Left colon (tissue), 2 donors: ENCODE measurements at regions not wholly inside any gene's neighbourhood (a gene's known extent, or its start where the extent isn't known, plus 50 kb on each side); places are given as distances from the start of the nearest gene placed in this dataset.
"Not testable (repeated sequence)": the region's sequence is repeated elsewhere in the genome, so short reads cannot be mapped to it uniquely, and the experiment has no call there.

Experiments
- ATAC-seq: fragments of 200-7000 bp; cut with Tn5 transposase; one replicate; pipeline ENCODE4 v1.9.1; 2020; ENCODE audit warnings: mild to moderate bottlenecking, moderate library complexity
- DNase-seq, 2 donors: peaks; one replicate each; pipeline ENCODE4 v3.0.0-alpha.2; 2020
- intact Hi-C, 2 donors: fragments of 100-400 bp; cut with DNase I in 1 of 2; cut with micrococcal nuclease in 1 of 2; formaldehyde crosslinking; loops; one replicate each; pipeline versions ENCODE4 v1.11.2 to v1.14.0; 2022; cut with DNase I, micrococcal nuclease
- donor health status: DM: no; HTN: no; CAD: no.
- donor health status: DM: yes; HTN: yes; CAD: no.

DNA sequence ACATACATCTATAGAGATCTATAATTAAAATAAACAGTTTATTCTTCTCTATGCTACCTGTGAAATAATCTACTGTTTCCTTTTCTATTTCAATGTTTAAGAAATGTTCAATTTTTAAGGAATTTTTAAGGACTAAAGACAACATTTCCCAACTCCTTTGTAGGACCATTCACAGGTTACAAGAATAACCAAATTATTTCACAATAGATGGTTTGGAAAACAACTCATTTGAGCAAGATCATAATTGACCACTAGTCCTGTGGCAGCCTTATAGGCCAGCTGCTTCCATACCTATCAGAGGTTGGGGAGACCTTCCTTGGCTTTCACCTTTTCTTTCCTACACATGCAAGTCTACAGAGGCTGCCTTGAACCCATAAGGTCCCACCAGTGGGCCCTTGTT, 193.7 kb downstream of the TTC39B start:
- intact Hi-C loops = no loop called here
- no peak for DNase-seq
- no peak for ATAC-seq

DNA sequence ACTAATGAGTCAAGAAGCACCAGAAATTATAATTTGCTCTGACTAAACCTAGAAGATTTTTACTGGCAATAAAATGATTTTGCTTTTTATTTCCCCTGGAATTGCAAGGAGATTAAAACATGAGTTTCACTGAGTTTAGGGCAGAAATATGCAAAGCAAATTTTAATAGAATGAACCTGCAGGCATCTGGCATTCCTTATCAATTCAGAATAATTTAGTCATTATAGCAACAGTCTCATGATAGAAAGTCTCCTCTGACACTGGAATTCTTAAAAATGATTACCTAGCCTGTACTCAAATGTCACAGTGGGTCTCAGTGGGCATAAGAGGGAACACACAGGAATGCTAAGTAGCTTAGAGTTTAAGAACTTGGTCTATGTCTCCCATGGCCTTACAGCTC, 195.9 kb downstream of the TTC39B start:
- DNase-seq = no peak
- intact Hi-C loops = no loop called here
- ATAC-seq = no peak

DNA sequence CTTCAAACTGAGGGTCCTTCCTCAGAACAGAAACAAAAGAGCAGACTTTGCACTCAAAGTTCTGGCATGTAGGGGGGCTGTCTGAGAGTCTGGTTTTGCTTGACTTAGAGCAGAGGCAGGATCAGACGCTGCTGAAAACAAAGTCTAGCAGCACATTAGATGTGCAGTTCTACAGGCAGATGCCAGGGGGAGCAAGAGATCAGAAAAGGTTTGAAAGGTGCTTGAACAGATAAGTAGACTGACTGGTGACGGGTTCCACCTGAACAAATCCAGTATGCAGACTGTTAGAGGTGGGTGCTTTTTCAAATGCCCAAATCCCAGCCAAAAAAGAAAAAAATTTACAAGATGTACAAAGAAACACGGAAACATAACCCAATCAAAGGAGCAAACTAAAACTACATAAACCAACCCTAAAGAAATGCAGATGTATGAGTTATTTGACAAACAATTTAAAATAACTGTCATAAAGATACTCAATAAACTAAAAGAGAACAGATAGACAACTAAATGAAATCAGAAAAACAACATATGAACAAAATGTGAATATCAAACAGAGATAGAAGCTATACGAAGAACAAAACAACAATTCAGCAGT, 194.7 kb upstream of the FREM1 start:
- DNase-seq = peak in 1 of 2 donors; percentile 6
- intact Hi-C loops = no loop called here
- peak; percentile 75 for ATAC-seq

DNA sequence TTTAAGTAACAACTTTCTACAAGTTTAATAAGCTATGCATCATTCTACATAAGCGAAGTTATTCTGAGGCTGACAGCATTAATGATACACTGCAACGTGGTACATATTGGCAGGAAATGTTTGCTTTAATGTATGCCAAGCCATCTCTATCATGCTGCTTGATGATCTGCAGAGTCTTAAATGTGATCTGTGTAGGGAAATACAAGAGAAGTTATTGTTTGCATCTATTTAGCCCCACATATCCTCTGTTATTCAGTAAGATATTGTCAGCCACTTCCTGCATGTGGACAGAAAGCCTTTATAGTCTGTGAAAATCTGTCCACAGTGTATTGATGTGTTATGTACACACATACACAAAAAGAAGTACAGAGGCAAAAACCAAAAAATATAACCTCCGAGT, 193.1 kb upstream of the FREM1 start:
- intact Hi-C loops = no loop called here
- ATAC-seq = no peak
- no peak for DNase-seq

DNA sequence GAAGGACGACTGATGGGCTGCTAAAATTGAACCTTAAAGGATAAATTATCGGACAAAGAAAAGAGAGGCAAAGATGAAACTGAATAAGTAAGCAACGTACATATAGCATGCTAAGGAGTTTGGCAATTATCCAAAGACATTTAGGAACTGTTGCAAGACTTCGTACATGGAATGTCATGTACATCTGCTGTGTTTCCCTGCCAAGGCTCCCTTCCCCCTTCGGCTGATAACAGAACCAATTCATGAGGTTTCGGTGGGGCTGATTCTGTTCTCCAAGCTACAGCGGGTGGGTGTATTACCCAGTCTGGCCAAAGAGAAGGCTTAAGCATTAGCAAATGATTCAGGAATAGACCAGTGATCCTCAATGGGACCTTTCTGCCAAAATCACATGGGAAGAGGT, 190.9 kb upstream of the FREM1 start:
- intact Hi-C loops = no loop called here
- no peak for ATAC-seq
- DNase-seq = no peak

DNA sequence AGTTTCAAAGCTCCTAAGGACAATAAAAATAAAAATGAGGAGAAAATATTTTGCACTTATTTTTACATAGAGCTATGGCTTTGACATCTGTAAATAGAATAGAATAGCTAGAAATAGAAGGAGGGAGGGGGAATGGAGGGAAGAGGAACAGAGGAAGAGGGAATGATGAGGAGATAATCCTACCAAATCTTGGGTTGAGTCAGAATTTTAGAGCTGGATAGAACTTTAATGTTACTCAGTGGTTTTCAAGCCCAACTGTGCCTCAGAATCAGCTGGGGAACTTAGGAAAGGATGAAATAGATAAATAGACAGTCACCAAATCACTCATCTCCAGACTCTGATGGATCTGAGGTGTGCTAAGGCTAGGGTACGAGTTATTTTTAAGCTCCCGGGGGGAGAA, 190.3 kb upstream of the FREM1 start:
- intact Hi-C loops = no loop called here
- DNase-seq (no peak), ATAC-seq (no peak)

DNA sequence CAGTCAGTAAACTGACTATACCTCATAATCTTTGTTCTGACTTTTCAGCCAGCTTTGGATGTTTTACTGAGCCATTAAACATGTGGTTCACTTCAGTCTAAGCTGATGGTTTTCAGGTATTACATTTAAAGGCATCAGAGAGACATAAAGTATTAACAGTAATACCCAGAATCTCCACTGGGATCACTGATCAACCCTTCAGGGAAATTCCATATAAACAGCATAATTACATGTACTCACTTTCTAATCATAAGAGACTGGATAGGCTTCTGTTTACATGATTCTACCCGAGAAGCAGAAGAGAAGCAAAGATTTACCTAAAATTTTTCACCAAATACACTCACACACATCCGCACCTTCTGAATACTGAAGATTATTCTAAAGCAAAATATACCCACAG, 186.7 kb upstream of the FREM1 start:
- intact Hi-C loops = no loop called here
- ATAC-seq = no peak
- no peak for DNase-seq

DNA sequence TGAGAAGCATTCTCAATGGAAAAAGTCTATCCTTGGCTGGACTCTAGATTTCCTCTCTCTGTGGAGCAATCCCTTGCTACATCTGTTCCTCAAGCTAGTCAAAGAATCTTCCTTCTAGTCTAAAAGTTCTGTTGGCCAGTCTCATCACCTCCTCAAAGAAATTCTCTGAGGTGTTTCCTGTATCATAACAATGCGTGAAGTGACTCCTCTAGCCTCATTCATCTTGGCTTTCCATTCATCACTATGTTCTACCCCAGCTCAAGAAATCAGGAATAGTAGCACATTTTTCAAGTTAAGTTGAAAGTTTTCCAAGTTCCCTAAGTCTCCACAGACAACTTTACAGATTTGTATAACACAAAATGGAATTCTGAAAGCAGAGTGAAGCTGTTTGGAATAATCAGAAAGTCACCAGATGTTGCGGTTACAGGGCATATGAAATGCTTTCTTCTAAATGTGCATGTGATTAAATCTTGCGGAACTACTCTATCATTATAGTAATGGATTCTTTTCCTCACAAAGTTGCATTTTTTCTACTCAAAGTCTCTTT, 176.6 kb upstream of the FREM1 start:
- DNase-seq (no peak), ATAC-seq (no peak)
- intact Hi-C loops = no loop called here

DNA sequence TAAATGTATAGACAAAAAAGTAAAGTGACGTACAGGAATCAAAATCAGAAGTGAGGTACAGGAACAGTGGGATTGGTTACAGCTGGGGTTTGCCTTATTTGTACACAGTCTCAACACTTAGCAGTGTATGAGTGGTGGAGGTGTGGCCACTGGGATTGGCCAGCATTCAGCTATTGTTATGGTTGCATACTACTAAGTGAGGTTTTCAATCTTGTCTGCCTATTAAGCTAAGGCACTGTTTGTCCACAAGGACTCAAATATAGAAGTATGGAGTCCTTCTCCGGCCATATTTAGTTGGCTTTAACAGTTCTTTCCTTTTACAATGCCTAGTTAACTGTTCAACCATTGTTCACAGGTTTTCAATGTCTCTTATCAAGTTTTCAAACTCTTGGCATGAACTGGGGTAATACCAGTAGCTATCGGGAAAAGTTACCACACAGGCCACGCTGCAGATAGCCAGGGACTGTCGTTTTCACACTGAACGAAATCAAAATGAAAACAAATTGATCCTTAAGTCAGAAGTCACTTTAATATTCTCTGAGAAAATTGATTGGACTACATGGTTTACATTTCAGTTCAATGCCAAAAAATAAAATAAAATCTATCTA, 176.0 kb upstream of the FREM1 start:
- no peak for DNase-seq
- intact Hi-C loops = no loop called here
- no peak for ATAC-seq

DNA sequence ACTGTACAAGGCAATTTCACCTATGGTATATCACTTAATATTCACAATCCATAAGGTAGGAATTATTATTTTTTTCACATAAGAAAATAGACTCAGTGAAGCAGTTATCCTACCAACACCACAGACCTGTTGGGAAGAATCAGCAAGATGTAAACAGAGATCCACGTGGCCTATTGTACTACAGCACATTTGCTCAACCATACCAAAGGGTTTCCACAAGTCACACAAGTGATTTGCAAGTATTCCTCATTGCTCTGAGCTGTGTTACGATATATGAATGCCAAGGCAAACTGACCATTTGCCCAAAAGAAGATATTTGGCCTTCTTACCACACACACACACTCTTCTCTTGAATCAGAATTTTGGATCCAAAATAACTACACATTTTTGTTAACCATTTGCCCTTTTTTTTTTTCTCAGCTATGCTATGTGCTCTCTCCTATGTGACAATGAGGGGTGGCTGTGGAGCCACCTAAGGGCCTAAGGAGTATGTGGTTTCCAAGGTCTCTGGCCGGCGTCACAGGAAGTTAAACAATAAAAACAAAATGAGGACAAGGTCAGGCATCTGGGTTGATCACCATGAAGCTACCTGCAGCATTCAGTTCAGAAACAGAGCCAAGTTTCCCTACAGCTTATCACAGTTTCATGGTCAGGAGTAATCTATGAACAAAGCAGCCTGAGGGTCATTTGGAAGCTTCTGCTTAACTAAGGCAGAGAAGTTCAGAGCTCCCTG, 171.0 kb upstream of the FREM1 start:
- ATAC-seq (no peak), DNase-seq (no peak)
- intact Hi-C loops = no loop called here

DNA sequence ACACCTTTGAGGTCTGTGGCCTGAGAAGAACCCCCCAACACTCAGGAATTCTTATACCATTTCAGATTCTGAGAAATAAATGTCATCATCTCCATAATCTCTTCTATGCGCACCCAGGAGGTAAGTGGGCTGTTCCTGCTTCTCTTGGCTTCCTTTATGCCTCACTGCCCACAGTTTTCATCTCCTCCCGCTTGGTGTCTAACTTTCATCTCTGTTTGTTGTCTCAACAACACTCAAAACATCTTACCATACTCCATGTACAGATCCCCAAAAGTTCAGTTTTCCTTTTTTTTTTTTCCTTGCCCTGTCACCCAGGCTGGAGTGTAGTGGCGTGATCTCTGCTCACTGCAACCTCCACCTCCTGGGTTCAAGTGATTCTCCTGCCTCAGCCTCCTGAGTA, 170.2 kb upstream of the FREM1 start:
- intact Hi-C loops = no loop called here
- DNase-seq = no peak
- ATAC-seq = no peak

DNA sequence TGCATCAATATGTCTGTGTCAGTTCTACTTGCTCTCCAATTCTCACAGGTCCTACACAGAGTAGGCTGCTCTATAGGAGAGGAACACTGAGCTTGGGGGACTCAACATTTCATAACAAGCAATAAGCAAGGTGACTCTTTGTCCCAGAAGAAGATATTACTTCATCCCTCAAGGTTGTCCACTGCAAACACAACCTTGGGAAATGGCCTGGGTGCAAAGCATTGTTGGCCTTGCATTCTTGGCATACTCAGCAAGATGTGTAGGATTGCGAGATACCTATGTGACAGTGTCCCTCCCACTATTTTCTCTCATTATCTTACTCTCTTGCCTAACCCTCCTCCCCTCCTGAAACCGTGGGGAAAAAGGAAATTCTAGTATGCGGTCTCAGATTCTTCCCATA, 169.8 kb upstream of the FREM1 start:
- intact Hi-C loops = no loop called here
- ATAC-seq = no peak
- DNase-seq = no peak

DNA sequence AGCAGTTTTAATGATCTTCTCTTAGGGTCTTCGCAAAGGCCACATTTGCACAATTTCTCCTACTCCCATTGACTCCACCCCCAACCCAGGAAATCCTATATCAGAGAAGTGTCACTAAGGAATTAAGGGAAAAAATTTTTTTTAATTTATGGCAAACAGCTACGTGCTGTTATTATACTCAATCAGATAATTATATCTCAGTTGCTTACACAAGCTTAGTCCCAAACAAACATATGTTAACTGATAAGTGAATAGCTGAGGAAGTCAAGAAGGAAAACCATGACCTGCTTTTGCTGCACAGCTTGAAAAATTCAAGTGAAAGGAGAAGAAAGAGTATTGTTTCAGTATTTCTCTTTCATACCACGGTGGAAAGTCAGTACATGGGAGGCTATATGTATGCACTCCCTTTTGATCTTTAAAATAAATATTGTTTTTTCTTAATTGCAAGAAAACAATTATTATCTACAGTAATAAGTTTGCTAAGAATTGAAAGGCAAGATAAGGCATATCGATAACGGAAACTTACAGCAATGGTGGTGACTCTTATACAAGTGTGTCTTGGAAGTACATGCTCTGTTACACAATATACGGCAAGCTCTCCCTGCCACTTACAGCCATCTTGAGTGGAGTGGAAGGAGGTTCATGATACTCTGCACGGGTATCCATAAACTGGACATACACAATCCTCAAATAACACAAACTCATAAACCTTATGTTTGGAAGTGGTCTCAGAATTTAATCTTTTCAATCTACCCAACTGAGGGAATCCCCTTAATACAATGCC, 167.9 kb upstream of the FREM1 start:
- DNase-seq (no peak), ATAC-seq (no peak)
- intact Hi-C loops = no loop called here

DNA sequence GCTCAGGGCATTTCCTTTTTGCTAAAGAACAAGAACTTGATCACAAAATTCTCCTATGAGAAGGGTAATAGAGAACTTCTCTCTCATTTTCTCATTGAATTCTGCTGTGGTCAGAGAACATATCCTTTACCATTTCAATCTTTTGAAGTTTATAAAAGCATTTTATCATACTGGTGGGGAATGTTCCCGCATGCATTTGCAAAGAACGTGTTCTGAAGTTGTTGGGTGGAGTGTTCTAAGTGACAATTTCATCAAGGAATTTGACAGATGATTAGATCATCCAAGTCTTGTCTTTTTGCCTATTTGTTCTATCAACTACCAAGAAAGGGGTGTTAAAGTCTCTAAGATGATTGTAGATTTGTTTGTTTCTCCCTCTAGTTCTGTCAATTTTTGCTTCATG, 163.4 kb upstream of the FREM1 start:
- DNase-seq (no peak), ATAC-seq (no peak)
- intact Hi-C loops = no loop called here

DNA sequence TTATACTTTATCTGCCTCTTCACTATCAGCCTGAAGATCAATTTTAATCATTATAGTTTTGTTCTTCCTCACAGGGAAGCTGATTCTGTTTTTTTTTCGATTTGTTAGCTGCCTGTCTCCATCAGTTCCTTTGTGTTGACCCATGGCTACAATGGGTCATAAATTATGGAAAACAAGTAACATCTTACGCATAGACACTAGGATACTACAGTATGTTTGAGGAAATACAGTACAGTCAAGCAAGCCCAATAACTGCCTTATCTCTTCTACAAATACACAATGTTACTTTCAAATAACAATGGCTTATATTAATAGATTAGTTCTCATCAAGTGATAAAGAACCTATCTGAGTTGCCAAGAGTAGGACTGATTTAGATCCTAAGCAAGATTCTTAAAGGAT, 160.5 kb upstream of the FREM1 start:
- no peak for DNase-seq
- intact Hi-C loops = no loop called here
- ATAC-seq = no peak

DNA sequence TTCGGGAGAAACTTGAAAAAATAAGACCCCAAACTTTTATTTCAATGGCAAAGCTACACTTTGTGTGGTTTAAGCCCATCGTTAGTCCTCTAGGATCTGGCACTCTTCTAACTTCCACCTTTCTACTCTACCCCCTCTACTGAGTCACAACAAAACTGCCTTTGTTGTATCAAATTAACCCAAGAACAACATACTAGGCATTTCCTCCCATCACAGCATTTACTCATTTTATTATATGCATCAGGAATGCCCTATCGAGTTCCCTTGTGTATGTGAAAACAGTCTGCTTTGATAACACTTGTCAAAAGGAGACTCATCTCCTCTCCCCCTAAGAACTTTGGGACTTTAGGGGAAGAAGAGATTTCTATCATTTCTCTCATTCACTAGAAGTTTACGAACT, 158.9 kb upstream of the FREM1 start:
- intact Hi-C loops = no loop called here
- DNase-seq (no peak), ATAC-seq (no peak)

DNA sequence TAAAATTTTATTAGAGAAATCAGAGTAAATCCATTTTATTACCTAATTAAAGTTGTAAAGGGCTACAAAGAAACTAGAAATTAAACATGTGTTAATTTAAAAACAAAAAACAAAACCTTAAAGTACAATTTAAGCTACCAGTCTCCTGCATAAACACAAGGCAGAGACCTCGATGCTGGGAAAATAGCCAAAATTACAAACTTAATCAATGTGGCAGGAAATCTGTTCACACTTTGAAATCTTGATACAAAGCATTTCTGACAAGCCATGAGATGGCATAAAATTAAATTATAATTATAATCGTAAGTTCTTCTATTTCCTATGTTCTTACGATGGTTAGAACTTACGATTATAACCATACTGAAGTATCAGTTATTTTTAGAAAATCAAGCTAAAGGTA, 158.0 kb upstream of the FREM1 start:
- ATAC-seq = no peak
- DNase-seq = no peak
- intact Hi-C loops = no loop called here

DNA sequence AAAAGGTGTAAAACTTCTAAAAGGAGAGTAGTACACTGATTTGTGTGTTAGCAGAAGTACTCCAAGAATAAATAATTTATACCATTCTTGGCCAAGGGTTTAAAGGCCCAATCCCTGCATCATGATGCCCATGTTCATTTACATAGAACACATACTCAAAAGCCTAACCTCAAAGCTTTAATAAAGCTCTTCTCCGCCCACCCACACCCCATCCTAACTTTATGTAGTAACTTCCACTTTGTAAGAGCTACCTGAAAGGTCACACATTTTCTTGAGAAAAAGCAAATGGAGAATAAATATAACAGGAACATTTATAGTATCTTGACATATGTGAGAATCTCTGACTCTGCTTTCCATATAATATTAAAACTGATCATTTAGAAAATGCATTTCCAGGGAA, 148.8 kb upstream of the FREM1 start:
- ATAC-seq (no peak), DNase-seq (no peak)
- intact Hi-C loops = no loop called here

DNA sequence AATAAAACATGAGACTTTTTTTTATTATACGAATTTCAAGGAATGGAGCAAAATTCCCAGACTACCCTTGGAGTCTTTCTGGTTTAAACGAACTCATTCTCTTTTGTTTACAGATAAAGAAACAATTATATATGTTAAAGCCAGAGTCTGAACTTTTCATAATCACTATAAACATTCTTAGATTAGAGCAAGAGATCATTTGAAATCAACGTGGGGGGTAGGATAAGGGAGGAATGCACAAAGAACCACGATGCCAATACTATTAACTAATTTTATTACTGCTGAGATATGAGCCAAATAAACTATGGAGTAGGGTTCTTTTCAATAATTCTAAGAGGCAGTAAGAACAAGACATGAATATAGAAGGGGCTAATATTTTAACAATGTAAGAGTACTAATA, 148.0 kb upstream of the FREM1 start:
- intact Hi-C loops = no loop called here
- DNase-seq (no peak), ATAC-seq (no peak)

DNA sequence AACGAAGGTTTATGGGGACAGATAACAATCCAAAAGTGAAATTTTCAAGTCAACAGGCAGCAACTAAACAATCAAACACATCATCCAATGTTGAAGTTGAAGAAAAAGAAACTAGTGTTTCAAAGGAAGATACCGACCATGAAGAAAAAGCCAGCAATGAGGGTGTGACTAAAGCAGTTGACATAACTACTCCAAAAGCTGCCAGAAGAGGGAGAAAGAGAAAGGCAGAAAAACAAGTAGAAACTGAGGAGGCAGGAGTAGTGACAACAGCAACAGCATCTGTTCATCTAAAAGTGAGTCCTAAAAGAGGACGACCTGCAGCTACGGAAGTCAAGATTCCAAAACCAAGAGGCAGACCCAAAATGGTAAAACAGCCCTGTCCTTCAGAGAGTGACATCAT, 145.1 kb upstream of the FREM1 start:
- DNase-seq, ATAC-seq, intact Hi-C loops: not testable (repeated sequence)
